DND-41 (cell line): ENCODE measurements at regions not wholly inside any gene's neighbourhood (a gene's known extent, or its start where the extent isn't known, plus 50 kb on each side); places are given as distances from the start of the nearest gene placed in this dataset.

Experiments
- EZH2 ChIP-seq: IDR thresholded peaks from 3 replicates; pipeline ENCODE4 v1.6.1; 2012; ENCODE audit warnings: borderline replicate concordance, low read depth, mild to moderate bottlenecking, moderate library complexity, low read length, inconsistent platforms; ENCODE audit not compliant: severe bottlenecking
- TF ChIP-seq, protein P1 (sequence below): IDR thresholded peaks from 2 replicates; pipeline ENCODE4 v1.5.1; 2012; ENCODE audit warnings: borderline replicate concordance, low read length, moderate library complexity, mild to moderate bottlenecking; ENCODE audit not compliant: poor library complexity, severe bottlenecking; ENCODE audit errors: extremely low read depth

- TF ChIP-seq, protein P1, sequence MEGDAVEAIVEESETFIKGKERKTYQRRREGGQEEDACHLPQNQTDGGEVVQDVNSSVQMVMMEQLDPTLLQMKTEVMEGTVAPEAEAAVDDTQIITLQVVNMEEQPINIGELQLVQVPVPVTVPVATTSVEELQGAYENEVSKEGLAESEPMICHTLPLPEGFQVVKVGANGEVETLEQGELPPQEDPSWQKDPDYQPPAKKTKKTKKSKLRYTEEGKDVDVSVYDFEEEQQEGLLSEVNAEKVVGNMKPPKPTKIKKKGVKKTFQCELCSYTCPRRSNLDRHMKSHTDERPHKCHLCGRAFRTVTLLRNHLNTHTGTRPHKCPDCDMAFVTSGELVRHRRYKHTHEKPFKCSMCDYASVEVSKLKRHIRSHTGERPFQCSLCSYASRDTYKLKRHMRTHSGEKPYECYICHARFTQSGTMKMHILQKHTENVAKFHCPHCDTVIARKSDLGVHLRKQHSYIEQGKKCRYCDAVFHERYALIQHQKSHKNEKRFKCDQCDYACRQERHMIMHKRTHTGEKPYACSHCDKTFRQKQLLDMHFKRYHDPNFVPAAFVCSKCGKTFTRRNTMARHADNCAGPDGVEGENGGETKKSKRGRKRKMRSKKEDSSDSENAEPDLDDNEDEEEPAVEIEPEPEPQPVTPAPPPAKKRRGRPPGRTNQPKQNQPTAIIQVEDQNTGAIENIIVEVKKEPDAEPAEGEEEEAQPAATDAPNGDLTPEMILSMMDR = no peak
- no peak for TF ChIP-seq EZH2
Observed at GRCh38 chr10:106313041-106313440, 851.5 kb downstream of the SORCS1 start.
